Upper lobe of left lung (tissue), 6 donors: ENCODE measurements at regions not wholly inside any gene's neighbourhood (a gene's known extent, or its start where the extent isn't known, plus 50 kb on each side); places are given as distances from the start of the nearest gene placed in this dataset.

Experiments used
- ATAC-seq, 2 donors: fragments of 200-7000 bp; cut with Tn5 transposase; one replicate each; pipeline ENCODE4 v1.9.1; 2022; ENCODE audit warnings: mild to moderate bottlenecking in 2 of 2, moderate library complexity in 2 of 2; ENCODE audit not compliant: low FRiP score in 2 of 2
- DNase-seq, 2 donors: peaks; one replicate each; pipeline ENCODE4 v3.0.0-alpha.2; 2019 to 2020
- H3K27ac ChIP-seq, 4 donors: fragments of 200-600 bp; sonication (generic); one replicate each; pipeline ENCODE4 v1.5.1; 2016 to 2019
- H3K27me3 ChIP-seq, 4 donors: fragments of 200-600 bp; sonication (generic); one replicate each; pipeline ENCODE4 v1.5.1; 2017 to 2019
- H3K36me3 ChIP-seq, 4 donors: fragments of 200-600 bp; sonication (generic); one replicate each; pipeline ENCODE4 v1.5.1; 2016 to 2019
- H3K4me1 ChIP-seq, 4 donors: fragments of 200-600 bp; sonication (generic); one replicate each; pipeline ENCODE4 v1.5.1; 2018 to 2019
- H3K4me3 ChIP-seq, 4 donors: fragments of 200-600 bp; sonication (generic); one replicate each; pipeline ENCODE4 v1.5.1; 2017 to 2019; ENCODE audit warnings: mild to moderate bottlenecking in 2 of 4, moderate library complexity in 1 of 4
- H3K9me3 ChIP-seq, 4 donors: fragments of 200-600 bp; sonication (generic); one replicate each; pipeline ENCODE4 v1.5.1; 2018 to 2019
- CTCF ChIP-seq, 6 experiments: fragments of 450-650 bp in 4 of 6; fragments of 200-600 bp in 2 of 6; sonication (generic) in 2 of 6; IDR thresholded peaks; one replicate each; pipeline ENCODE4 v1.5.1; 2016 to 2019; ENCODE audit warnings: antibody characterized with exemption in 6 of 6
- whole genome bisulfite sequencing, 2 donors: methylation state at CpG; one replicate each; pipeline ENCODE4 v1.1.5; 2017 to 2018; 5-methylcytosine and 5-hydroxymethylcytosine counted together
- donor health status: DM: no; HTN: no; CAD: no; lungs with moderate emphysema.
- donor health status: DM: no; HTN: yes; CAD: no; lungs with severe emphysema.

- TF ChIP-seq CTCF (IDR thresholded peaks at IDR 0.05): no peak
- ATAC-seq: no peak
- 80 to 86% methylated on average over 4 of the region's 4 CpGs for WGBS, 2 donors
- no peak for DNase-seq
- Histone ChIP-seq H3K4me3 (no peak overlapping the region), H3K9me3 (no peaks in the 10 kb centered on the region), H3K4me1 (no peaks in the 10 kb centered on the region), H3K36me3 (no peaks in the 10 kb centered on the region), H3K27ac (no peak overlapping the region), H3K27me3 (no peaks in the 10 kb centered on the region)
Measured at GRCh38 chr17:14405189-14405588, 104.3 kb downstream of the HS3ST3B1 start.
